Activated CD4-positive, alpha-beta T cell treated with anti-CD3 and anti-CD28 coated beads, Interleukin-2, amount 50 U/mL, for 24 hours (primary cell): ENCODE measurements at regions not wholly inside any gene's neighbourhood (a gene's known extent, or its start where the extent isn't known, plus 50 kb on each side); places are given as distances from the start of the nearest gene placed in this dataset.
"Not testable (repeated sequence)": the region's sequence is repeated elsewhere in the genome, so short reads cannot be mapped to it uniquely, and the experiment has no call there.

ENCODE experiments used
- DNase-seq, 2 donors: peaks; one replicate each; pipeline ENCODE4 v3.0.0-alpha.2; 2020; ENCODE audit warnings: low read depth in 1 of 2, low spot score in 1 of 2

- peak; percentile 14 to 22 for DNase-seq
Measured at GRCh38 chr1:10867138-10867721, 70.8 kb upstream of the CASZ1 start.

GRCh38 chr1:10867914-10868598, 71.6 kb upstream of the CASZ1 start:
- DNase-seq: no peak

- no peak for DNase-seq
Measured at GRCh38 chr1:10868599-10868965, 72.1 kb upstream of the CASZ1 start.

GRCh38 chr1:10869933-10870332, 73.5 kb upstream of the CASZ1 start:
- DNase-seq: no peak

GRCh38 chr1:10870493-10871096, 74.1 kb upstream of the CASZ1 start:
- no peak for DNase-seq

- DNase-seq: no peak
Measured at GRCh38 chr1:10873189-10873588, 76.7 kb upstream of the CASZ1 start.

- DNase-seq: no peak
Measured at GRCh38 chr1:10874351-10874750, 77.9 kb upstream of the CASZ1 start.

GRCh38 chr1:10877894-10878293, 81.4 kb upstream of the CASZ1 start:
- DNase-seq: no peak

GRCh38 chr1:10878469-10878868, 82.0 kb upstream of the CASZ1 start:
- no peak for DNase-seq

- no peak for DNase-seq
Measured at GRCh38 chr1:10880063-10880462, 83.6 kb upstream of the CASZ1 start.

- no peak for DNase-seq
Measured at GRCh38 chr1:10881046-10881445, 84.6 kb upstream of the CASZ1 start.

- no peak for DNase-seq
Measured at GRCh38 chr1:10882069-10882468, 85.6 kb upstream of the CASZ1 start.

GRCh38 chr1:10887032-10887431, 90.6 kb upstream of the CASZ1 start:
- not testable (repeated sequence) for DNase-seq

GRCh38 chr1:10888291-10888690, 91.8 kb upstream of the CASZ1 start:
- no peak for DNase-seq

- DNase-seq: no peak
Measured at GRCh38 chr1:10888791-10889649, 92.6 kb upstream of the CASZ1 start.

GRCh38 chr1:10889650-10890353, 93.4 kb upstream of the CASZ1 start:
- no peak for DNase-seq

- no peak for DNase-seq
Measured at GRCh38 chr1:10890491-10891071, 94.1 kb upstream of the CASZ1 start.

- no peak for DNase-seq
Measured at GRCh38 chr1:10891091-10891490, 94.6 kb upstream of the CASZ1 start.

- no peak for DNase-seq
Measured at GRCh38 chr1:10892138-10893065, 96.0 kb upstream of the CASZ1 start.

GRCh38 chr1:10895621-10896020, 99.2 kb upstream of the CASZ1 start:
- DNase-seq: no peak
